Medulla oblongata (tissue), 1 donor: ENCODE measurements at regions not wholly inside any gene's neighbourhood (a gene's known extent, or its start where the extent isn't known, plus 50 kb on each side); places are given as distances from the start of the nearest gene placed in this dataset.

Experiments
- DNase-seq: peaks from one replicate; pipeline ENCODE4 v3.0.0-alpha.2; 2015; ENCODE audit errors: extremely low spot score

- no peak for DNase-seq
Observed at GRCh38 chr2:2571301-2572150, 240.5 kb upstream of the MYT1L start.

GRCh38 chr2:2570871-2571270, 239.8 kb upstream of the MYT1L start:
- DNase-seq = no peak

GRCh38 chr2:2570360-2570759, 239.3 kb upstream of the MYT1L start:
- no peak for DNase-seq

GRCh38 chr2:2569836-2570235, 238.8 kb upstream of the MYT1L start:
- DNase-seq = no peak

GRCh38 chr2:2569306-2569705, 238.2 kb upstream of the MYT1L start:
- DNase-seq = no peak

GRCh38 chr2:2568411-2568810, 237.3 kb upstream of the MYT1L start:
- DNase-seq = no peak

GRCh38 chr2:2567776-2568175, 236.7 kb upstream of the MYT1L start:
- DNase-seq = no peak

GRCh38 chr2:2566396-2567323, 235.6 kb upstream of the MYT1L start:
- DNase-seq = no peak

GRCh38 chr2:2565671-2566070, 234.6 kb upstream of the MYT1L start:
- DNase-seq = no peak

- no peak for DNase-seq
Observed at GRCh38 chr2:2564300-2565078, 233.4 kb upstream of the MYT1L start.

- no peak for DNase-seq
Observed at GRCh38 chr2:2563309-2563860, 232.3 kb upstream of the MYT1L start.

GRCh38 chr2:2562867-2563266, 231.8 kb upstream of the MYT1L start:
- no peak for DNase-seq

GRCh38 chr2:2561346-2562095, 230.4 kb upstream of the MYT1L start:
- DNase-seq = no peak

- DNase-seq = no peak
Observed at GRCh38 chr2:2560374-2561015, 229.4 kb upstream of the MYT1L start.

- DNase-seq = no peak
Observed at GRCh38 chr2:2558476-2558875, 227.4 kb upstream of the MYT1L start.

GRCh38 chr2:2557475-2557874, 226.4 kb upstream of the MYT1L start:
- no peak for DNase-seq

- no peak for DNase-seq
Observed at GRCh38 chr2:2550856-2551255, 219.8 kb upstream of the MYT1L start.

GRCh38 chr2:2547911-2548310, 216.8 kb upstream of the MYT1L start:
- DNase-seq = peak; percentile 11

GRCh38 chr2:2547451-2547850, 216.4 kb upstream of the MYT1L start:
- DNase-seq = peak; percentile 67

GRCh38 chr2:2546046-2546445, 215.0 kb upstream of the MYT1L start:
- DNase-seq = no peak
